Liver (tissue), 7 donors: ENCODE measurements at regions not wholly inside any gene's neighbourhood (a gene's known extent, or its start where the extent isn't known, plus 50 kb on each side); places are given as distances from the start of the nearest gene placed in this dataset.

Experiments
- DNase-seq: peaks from one replicate; pipeline ENCODE4 v3.0.0-alpha.2; 2017; ENCODE audit warnings: low spot score
- H3K27ac ChIP-seq, 2 donors: one replicate each; pipeline ENCODE4 v1.7.0; 2013; ENCODE audit warnings: inconsistent platforms in 2 of 2, low read length in 2 of 2, control low read depth in 1 of 2, low read depth in 1 of 2, mild to moderate bottlenecking in 1 of 2
- H3K27me3 ChIP-seq, 4 donors: one replicate each; pipeline versions ENCODE4 v1.6.1 to v1.7.0; 2013; ENCODE audit warnings: low read length in 3 of 4, inconsistent platforms in 1 of 4, mild to moderate bottlenecking in 1 of 4, moderate library complexity in 1 of 4; ENCODE audit not compliant: control insufficient read depth in 4 of 4, insufficient read depth in 4 of 4
- H3K36me3 ChIP-seq, 4 donors: one replicate each; pipeline versions ENCODE4 v1.6.1 to v1.7.0; 2013; ENCODE audit warnings: low read length in 3 of 4, mild to moderate bottlenecking in 3 of 4, low read depth in 1 of 4, moderate library complexity in 1 of 4; ENCODE audit not compliant: control insufficient read depth in 4 of 4, insufficient read depth in 3 of 4
- H3K4me1 ChIP-seq, 4 donors: one replicate each; pipeline versions ENCODE4 v1.6.1 to v1.7.0; 2013; ENCODE audit warnings: low read length in 3 of 4, mild to moderate bottlenecking in 3 of 4, moderate library complexity in 1 of 4; ENCODE audit not compliant: control insufficient read depth in 4 of 4, insufficient read depth in 4 of 4
- H3K4me3 ChIP-seq, 3 donors: one replicate each; pipeline versions ENCODE4 v1.6.1 to v1.7.0; 2013; ENCODE audit warnings: low read length in 3 of 3, control low read depth in 1 of 3, low read depth in 1 of 3, mild to moderate bottlenecking in 1 of 3
- H3K9ac ChIP-seq, 2 donors: one replicate each; pipeline ENCODE4 v1.7.0; 2013; ENCODE audit warnings: low read length in 2 of 2, mild to moderate bottlenecking in 2 of 2, moderate library complexity in 2 of 2, control low read depth in 1 of 2, low read depth in 1 of 2
- H3K9me3 ChIP-seq, 4 donors: one replicate each; pipeline versions ENCODE4 v1.6.1 to v1.7.0; 2013; ENCODE audit warnings: low read length in 3 of 4; ENCODE audit not compliant: control insufficient read depth in 4 of 4
- EGR1 ChIP-seq, 2 donors: IDR thresholded peaks; 2 replicates each; pipeline ENCODE4 v1.6.1; 2016 to 2018; ENCODE audit warnings: antibody characterized with exemption in 2 of 2, low read depth in 2 of 2
- FOXA1 ChIP-seq: IDR thresholded peaks from 2 replicates; pipeline ENCODE4 v1.6.1; 2016; ENCODE audit warnings: antibody characterized with exemption
- HNF4A ChIP-seq, 2 donors: conservative IDR thresholded peaks; 2 replicates each; pipeline ENCODE4 v1.6.1; 2016; ENCODE audit warnings: antibody characterized with exemption in 2 of 2, mild to moderate bottlenecking in 2 of 2
- JUND ChIP-seq, 2 donors: IDR thresholded peaks; 2 replicates each; pipeline ENCODE4 v1.6.1; 2016; ENCODE audit warnings: antibody characterized with exemption in 2 of 2
- SP1 ChIP-seq: IDR thresholded peaks from 2 replicates; pipeline ENCODE4 v1.6.1; 2018; ENCODE audit warnings: antibody characterized with exemption, mild to moderate bottlenecking
- WGBS: extraction: QIAGEN DNeasy Blood & Tissue Kit; methylation state at CpG from one replicate; pipeline ENCODE4 v1.1.7; 2013; 5-methylcytosine and 5-hydroxymethylcytosine counted together
- TF ChIP-seq, protein P1 (sequence below): IDR thresholded peaks from 2 replicates; pipeline ENCODE4 v1.6.1; 2016; ENCODE audit warnings: antibody characterized with exemption
- donor health status: healthy.
- donor health status: healthy.
- donor health status: healthy.
- donor health status: healthy.

DNA sequence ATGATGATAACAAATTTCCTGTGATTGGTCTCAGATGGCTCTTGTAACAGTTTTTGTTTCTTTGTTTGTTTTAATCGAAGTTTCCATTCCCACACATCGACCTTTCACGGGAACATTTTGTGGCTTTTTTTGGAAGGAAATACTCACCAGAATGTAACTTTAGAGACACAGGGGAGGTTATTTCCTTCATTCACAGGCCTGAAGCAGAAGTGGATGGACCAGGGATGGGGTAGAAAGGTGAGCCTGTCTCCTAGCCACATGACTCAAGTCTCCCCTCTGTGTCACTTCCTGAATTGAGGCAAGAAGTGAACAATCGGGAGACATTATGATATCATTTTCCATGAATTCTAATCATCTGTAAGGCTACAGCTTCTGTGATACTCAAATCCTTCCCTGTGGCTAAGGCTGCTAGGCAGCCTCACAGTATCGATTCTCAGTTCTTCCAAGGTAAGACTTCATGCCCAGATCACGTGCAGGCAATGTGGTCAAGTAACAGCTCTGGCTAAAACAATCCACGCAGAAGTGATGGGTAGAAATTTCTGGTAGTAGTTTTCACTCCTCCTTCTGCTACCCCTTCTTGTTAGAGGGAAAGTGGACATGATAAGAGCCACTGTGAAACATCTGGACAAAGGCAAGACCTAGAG is 203.9 kb upstream of the NEBL start:
- no peak overlapping the region for H3K27ac ChIP-seq
- WGBS = 75% methylated on average over 7 of the region's 7 CpGs

DNA sequence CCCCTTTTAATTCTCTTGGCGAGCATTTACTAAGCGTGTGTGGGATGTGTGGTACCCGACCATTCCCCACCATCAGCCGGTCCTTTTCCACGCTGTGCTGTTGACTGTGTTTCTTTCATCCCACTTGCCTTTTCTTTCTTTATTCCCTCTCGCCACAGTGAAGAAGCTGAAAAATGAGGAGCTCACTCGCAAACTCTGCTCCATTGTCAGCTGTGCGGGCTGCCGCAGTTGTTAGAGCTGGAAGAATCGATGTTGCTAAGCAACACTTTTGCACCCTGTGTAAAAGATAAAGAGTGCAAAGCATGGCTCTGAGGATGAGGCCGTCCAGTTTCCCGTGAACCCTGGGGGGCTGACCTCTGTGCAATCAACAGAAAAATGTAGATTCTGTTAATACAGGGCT is 203.1 kb upstream of the NEBL start:
- no peak overlapping the region for H3K4me3 ChIP-seq
- no peaks in the 10 kb centered on the region for H3K9me3 ChIP-seq
- no peaks in the 10 kb centered on the region for H3K36me3 ChIP-seq
- DNase-seq = no peak
- peaks cover 0 to 2% (median 0%) of the 10 kb centered on the region in 4 donors for H3K4me1 ChIP-seq
- TF ChIP-seq SP1 (no peak), FOXA1 (no peak)
- H3K27ac ChIP-seq = no peak overlapping the region
- 76% methylated on average over 12 of the region's 12 CpGs for WGBS
- no peaks in the 10 kb centered on the region for H3K27me3 ChIP-seq
- H3K9ac ChIP-seq = no peak overlapping the region

More for the DNA sequence above, 203.9 kb upstream of the NEBL start:
- Histone ChIP-seq H3K4me3 (no peak overlapping the region), H3K9ac (no peak overlapping the region), H3K27me3 (no peaks in the 10 kb centered on the region), H3K4me1 (peaks cover 0 to 2% (median 0%) of the 10 kb centered on the region in 4 donors), H3K9me3 (no peaks in the 10 kb centered on the region), H3K36me3 (no peaks in the 10 kb centered on the region)
- DNase-seq = no peak
- TF ChIP-seq, protein P1, sequence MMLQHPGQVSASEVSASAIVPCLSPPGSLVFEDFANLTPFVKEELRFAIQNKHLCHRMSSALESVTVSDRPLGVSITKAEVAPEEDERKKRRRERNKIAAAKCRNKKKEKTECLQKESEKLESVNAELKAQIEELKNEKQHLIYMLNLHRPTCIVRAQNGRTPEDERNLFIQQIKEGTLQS = no peak
- TF ChIP-seq EGR1 (IDR thresholded peaks at IDR 0.05; ENCODE audit: low read depth in 2 of 2) = no peak

DNA sequence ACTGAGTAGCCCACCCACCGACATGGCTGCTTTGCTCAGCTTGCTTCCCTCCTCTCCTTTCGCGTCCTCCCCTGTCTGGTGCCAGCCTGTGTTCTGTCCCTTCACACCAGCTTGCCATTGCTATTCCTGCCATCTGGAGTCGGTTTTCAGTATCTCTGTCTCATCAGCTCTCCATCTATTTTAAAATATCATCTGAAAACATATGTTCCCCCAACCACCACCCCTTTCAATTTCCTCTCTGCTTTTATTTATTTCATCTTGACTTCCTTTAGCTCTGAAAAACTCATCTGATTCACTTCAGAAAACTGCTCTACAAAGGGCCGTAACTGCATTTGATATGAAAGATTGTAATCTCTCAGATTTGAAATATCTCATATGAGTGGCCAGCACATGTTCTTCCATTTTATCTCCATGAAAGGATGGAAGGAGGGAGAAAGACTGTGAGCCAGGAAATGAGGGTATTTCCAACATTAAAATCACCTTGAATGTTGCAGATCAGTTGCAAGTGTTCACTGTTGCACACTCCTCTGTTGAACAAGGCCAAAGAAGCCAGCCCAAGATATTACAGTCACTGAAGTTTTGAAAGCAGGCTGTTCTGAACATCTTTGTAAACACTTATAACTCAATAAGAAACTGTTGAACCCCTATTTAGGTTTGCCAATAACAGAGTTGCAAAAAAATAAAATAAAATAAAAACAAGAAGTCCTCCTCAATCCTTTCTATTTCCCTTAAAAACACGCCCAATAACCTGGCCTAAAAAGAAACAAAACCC is 202.4 kb upstream of the NEBL start:
- DNase-seq = no peak
- 87% methylated on average over 6 of the region's 6 CpGs for WGBS
- Histone ChIP-seq H3K36me3 (no peaks in the 10 kb centered on the region), H3K4me3 (no peak overlapping the region), H3K4me1 (peaks cover 0 to 2% (median 0%) of the 10 kb centered on the region in 4 donors), H3K9me3 (no peaks in the 10 kb centered on the region), H3K27me3 (no peaks in the 10 kb centered on the region), H3K27ac (no peak overlapping the region), H3K9ac (no peak overlapping the region)
- TF ChIP-seq JUND (IDR thresholded peaks at IDR 0.05) (no peak), FOXA1 (no peak), HNF4A (conservative IDR thresholded peaks at IDR 0.05) (no peak)

DNA sequence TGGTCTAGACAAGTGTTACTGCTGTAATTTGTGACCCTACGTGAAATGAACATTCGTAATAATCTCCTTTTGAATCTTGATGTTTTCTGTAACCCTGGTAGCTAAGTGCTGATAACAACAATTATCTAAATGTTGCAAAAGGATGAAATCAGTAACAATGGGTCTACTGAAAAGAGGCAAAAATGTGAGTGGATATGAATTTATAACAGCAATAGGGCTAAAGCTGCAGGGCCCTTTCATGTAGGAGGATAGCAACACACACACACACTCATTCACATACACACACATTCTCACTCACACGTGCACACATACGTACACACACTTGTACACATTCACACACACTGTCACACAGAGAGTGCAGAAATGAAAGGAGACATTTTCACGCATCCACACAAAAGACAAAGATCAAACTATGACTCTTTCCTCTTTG is 200.8 kb upstream of the NEBL start:
- H3K9me3 ChIP-seq = no peaks in the 10 kb centered on the region
- no peak overlapping the region for H3K9ac ChIP-seq
- H3K27me3 ChIP-seq = no peaks in the 10 kb centered on the region
- TF ChIP-seq, protein P1 = no peak
- TF ChIP-seq JUND (IDR thresholded peaks at IDR 0.05) = no peak
- no peak for TF ChIP-seq EGR1 (IDR thresholded peaks at IDR 0.05; ENCODE audit: low read depth in 2 of 2)
- no peak overlapping the region for H3K4me3 ChIP-seq
- no peaks in the 10 kb centered on the region for H3K36me3 ChIP-seq
- H3K4me1 ChIP-seq = peaks cover 0 to 2% (median 0%) of the 10 kb centered on the region in 4 donors
- H3K27ac ChIP-seq = no peak overlapping the region
- WGBS = 91% methylated on average over 5 of the region's 5 CpGs
- no peak for DNase-seq
